Mucosa of stomach (tissue), 1 donor: ENCODE measurements at regions not wholly inside any gene's neighbourhood (a gene's known extent, or its start where the extent isn't known, plus 50 kb on each side); places are given as distances from the start of the nearest gene placed in this dataset.

ENCODE experiments used
- H3K27me3 ChIP-seq: one replicate; pipeline ENCODE4 v1.7.0; 2013; ENCODE audit warnings: mild to moderate bottlenecking, low read length; ENCODE audit not compliant: control insufficient read depth, insufficient read depth
- H3K36me3 ChIP-seq: one replicate; pipeline ENCODE4 v1.7.0; 2013; ENCODE audit warnings: low read length; ENCODE audit not compliant: control insufficient read depth, insufficient read depth
- H3K4me1 ChIP-seq: one replicate; pipeline ENCODE4 v1.7.0; 2013; ENCODE audit warnings: mild to moderate bottlenecking, low read length; ENCODE audit not compliant: control insufficient read depth, insufficient read depth
- H3K4me3 ChIP-seq: one replicate; pipeline ENCODE4 v1.7.0; 2013; ENCODE audit warnings: low read length
- H3K9ac ChIP-seq: one replicate; pipeline ENCODE4 v1.7.0; 2013; ENCODE audit warnings: mild to moderate bottlenecking, low read length, moderate library complexity
- H3K9me3 ChIP-seq: one replicate; pipeline ENCODE4 v1.7.0; 2013; ENCODE audit warnings: mild to moderate bottlenecking, low read length, moderate library complexity; ENCODE audit not compliant: control insufficient read depth
- donor health status: Pancreatic carcinoma.

DNA sequence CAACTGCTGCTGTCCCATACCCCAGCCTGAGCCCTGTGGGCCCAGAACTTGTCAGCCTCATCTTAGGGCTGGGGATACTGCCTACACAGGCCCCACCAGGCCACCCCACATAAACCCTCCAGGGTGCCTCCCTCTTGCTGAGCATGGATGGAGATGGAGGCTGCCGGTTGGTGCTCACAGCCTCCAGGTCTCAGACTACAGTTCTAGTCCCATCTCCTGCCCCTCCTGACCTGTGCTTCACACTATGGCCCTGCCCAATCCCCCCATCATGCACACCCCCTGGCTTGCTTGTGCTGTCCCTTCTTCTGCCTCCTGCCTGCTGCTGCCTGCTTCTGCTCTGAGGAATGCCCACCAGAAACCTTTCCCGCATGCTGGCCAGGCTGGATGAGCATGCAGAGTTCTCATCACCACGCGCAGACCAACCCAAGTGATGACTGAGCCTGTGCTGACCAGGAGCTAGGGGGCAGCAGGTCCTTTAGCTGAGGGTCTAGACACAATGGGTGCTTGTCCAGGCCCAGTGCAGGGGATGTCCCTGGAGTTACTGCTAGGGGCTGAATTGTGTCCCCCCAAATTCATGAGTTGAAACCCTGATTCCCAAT lies 138.4 kb upstream of the HS6ST1 start:
- Histone ChIP-seq H3K9me3 (no peaks in the 10 kb centered on the region), H3K36me3 (no peaks in the 10 kb centered on the region), H3K4me3 (no peak overlapping the region), H3K27me3 (no peaks in the 10 kb centered on the region), H3K4me1 (no peaks in the 10 kb centered on the region), H3K9ac (no peak overlapping the region)

DNA sequence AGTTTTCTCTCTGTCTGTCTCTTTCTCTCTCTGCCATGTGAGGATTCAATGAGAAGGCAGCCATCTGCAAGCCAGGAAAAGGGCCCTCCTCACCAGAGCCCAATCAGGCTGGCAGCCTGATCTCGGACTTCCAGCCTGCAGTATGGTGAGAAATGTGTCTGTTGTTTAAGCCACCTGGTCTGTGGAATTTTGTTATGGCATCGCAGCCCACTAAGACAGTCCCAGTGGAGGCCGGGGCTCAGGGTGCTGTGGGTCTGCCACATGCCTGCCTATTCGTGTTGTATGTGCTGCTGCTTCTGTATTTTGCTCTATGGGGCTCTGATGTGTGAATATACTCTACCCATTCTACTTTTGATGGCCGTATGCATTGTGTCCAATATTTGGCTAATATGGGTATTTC lies 139.0 kb upstream of the HS6ST1 start:
- Histone ChIP-seq H3K4me1 (no peaks in the 10 kb centered on the region), H3K9me3 (no peaks in the 10 kb centered on the region)

DNA sequence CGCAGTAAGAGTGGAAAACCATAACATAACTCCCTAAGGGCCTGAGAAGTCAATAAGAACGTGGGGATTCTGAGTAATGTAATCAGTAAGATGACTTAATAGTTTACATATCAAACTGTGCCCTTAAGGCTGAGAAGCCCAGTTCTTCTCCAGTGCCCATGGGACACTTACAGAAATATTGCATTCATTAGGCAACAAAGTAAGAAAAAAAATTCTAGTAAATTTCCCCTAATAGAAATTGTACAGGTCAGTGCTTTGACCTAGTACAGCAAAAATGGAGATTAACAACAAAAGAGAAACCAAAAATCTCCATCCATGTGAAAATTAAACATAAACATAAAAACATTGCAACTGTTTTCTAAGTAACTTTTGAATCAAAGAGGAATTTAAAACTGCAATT lies 139.8 kb upstream of the HS6ST1 start:
- no peaks in the 10 kb centered on the region for H3K36me3 ChIP-seq
- H3K4me3 ChIP-seq = no peak overlapping the region
- no peak overlapping the region for H3K9ac ChIP-seq
- no peaks in the 10 kb centered on the region for H3K4me1 ChIP-seq
- H3K9me3 ChIP-seq = no peaks in the 10 kb centered on the region
- H3K27me3 ChIP-seq = no peaks in the 10 kb centered on the region

More for the DNA sequence above, 139.0 kb upstream of the HS6ST1 start:
- Histone ChIP-seq H3K36me3 (no peaks in the 10 kb centered on the region), H3K9ac (no peak overlapping the region), H3K27me3 (no peaks in the 10 kb centered on the region), H3K4me3 (no peak overlapping the region)

DNA sequence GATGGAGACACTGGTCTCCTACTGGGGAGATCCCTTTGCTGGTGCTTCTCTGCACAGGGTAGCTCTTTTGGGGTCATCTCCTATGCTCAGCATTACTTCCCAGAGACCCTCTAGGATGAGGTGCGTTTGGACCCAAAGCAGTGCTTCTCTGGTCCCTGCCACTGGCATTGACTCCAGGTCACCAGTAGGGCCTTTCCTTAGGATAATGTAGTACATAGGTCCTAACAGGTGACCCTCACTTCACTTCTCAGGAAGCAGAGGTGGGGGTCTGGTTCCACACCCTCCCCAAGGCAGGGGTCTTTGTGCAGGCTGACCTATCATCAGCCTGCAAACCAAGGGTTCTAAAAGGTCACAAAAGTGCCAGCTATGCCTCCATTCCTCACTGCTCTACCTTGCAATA lies 145.8 kb upstream of the HS6ST1 start:
- Histone ChIP-seq H3K36me3 (no peaks in the 10 kb centered on the region), H3K9ac (no peak overlapping the region), H3K9me3 (no peaks in the 10 kb centered on the region), H3K27me3 (no peaks in the 10 kb centered on the region), H3K4me1 (no peaks in the 10 kb centered on the region), H3K4me3 (no peak overlapping the region)

DNA sequence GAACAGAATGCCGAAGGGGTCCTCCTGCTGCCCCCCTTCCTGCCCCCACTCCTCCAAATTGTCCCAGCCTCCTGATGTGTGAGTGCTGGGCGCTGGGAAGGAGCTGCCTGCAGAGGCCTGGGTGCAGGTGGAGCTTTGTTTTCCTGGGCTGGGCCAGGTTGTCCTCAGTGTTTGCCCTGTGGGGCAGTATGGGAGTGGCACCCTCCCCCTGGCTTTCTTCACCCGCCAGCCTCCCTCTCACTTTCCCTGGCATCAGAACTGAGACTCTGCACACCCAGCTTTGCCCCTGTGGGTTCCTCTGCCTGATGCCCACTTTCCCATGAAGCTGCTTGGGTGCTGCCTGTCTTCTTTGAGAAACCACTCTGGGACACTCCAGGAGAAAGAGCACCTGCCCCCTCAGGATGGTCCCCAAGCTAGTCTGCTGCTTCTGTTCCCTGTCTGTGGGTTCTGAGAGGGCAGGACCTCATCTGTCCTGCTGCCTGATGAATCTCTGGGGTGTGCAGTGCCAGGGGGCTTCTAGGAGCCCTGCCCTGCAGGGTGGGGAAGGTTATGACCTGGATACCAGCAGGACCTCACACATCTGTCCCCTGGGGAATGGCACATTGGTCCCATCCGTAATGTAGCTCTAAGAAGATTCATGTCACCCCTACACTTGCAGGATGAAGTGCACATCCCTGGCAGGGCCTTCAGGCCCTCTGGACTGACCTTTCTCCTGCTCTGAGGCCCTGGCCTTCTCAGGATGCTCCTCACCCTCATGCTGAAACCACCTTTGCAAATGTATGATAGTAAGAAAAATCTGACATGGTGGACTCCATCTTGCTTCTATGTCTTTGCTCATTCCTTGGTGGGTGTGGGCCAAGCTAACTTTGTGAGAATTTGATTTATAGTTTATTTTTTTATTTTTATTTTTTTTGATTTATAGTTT lies 146.8 kb upstream of the HS6ST1 start:
- Histone ChIP-seq H3K9me3 (no peaks in the 10 kb centered on the region), H3K36me3 (no peaks in the 10 kb centered on the region), H3K4me1 (no peaks in the 10 kb centered on the region), H3K4me3 (no peak overlapping the region), H3K27me3 (no peaks in the 10 kb centered on the region), H3K9ac (no peak overlapping the region)

DNA sequence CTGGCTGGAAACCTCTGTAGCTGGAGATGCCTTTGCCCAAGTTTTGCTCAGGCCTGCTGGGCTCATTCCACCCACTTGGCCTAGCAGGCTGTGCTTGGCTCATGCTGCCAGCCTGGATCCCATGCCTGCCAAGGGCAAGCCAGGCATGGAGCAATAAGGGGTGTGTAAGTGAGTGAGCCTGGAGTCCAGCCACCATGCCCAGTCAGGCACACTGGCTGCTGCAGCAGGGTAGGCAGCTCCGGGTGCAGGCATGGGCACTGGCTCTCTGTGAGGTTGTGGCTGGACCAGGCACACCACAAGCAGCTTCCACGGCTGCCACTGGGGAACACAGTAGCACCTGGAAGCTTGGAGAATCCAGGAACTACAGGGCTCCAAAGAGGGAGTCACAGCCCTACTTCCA lies 147.7 kb upstream of the HS6ST1 start:
- Histone ChIP-seq H3K9ac (no peak overlapping the region), H3K27me3 (no peaks in the 10 kb centered on the region), H3K9me3 (no peaks in the 10 kb centered on the region), H3K36me3 (no peaks in the 10 kb centered on the region), H3K4me1 (no peaks in the 10 kb centered on the region), H3K4me3 (no peak overlapping the region)

DNA sequence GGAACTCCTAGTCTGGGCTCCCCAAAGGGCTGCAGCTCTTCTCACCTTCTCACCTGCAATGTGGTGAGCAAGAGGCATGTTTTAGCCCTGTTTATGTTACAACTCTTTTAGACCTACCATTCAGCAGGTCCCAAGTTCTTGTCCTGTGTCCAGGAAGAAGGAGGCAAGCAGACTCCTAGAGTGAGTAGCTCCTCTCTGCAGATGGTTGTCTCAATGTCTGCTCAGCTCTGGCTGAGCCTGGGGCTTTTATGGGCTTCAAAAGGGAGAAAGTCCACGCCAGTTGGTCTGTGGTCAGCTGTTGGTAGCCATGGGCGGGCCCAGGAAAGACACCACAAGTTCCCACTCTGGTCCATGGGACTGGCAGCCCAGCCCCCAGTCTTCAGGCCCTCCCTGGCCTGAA lies 148.1 kb upstream of the HS6ST1 start:
- no peaks in the 10 kb centered on the region for H3K9me3 ChIP-seq
- no peaks in the 10 kb centered on the region for H3K4me1 ChIP-seq
- H3K4me3 ChIP-seq = no peak overlapping the region
- H3K36me3 ChIP-seq = no peaks in the 10 kb centered on the region
- H3K9ac ChIP-seq = no peak overlapping the region
- H3K27me3 ChIP-seq = no peaks in the 10 kb centered on the region

DNA sequence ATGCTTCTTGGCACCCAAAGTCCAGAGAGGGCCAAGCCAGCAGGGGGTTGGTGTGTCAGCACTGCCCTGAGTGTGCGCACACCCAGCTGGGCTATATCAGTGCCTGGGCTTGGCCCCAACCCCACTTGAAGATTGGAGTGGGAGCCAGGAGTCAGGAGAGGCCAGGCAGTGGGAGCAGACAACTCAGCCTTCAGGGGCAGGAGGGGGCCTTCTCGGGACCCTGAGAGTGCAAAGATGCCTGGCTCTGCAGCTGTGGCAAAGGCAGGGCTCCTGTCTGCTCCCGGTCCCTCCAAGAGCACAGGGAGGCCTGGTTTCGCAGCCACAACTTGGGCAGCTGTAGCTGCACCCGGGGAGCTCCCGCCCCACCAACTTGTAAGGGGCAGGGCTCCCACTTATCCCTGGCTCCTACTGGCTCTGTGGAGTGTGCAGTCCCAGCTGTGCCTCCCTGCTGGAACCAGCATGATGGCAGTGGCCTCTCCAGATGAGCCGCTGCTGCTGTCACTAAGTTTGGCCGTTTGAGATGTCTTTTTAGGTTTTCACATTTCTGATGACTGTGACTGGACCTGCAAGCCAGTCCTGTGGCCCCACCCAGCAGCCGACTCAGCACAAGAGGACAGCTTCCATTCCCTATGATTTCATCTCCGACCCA lies 148.8 kb upstream of the HS6ST1 start:
- Histone ChIP-seq H3K4me3 (no peak overlapping the region), H3K9ac (no peak overlapping the region), H3K4me1 (no peaks in the 10 kb centered on the region), H3K27me3 (no peaks in the 10 kb centered on the region), H3K36me3 (no peaks in the 10 kb centered on the region), H3K9me3 (no peaks in the 10 kb centered on the region)

DNA sequence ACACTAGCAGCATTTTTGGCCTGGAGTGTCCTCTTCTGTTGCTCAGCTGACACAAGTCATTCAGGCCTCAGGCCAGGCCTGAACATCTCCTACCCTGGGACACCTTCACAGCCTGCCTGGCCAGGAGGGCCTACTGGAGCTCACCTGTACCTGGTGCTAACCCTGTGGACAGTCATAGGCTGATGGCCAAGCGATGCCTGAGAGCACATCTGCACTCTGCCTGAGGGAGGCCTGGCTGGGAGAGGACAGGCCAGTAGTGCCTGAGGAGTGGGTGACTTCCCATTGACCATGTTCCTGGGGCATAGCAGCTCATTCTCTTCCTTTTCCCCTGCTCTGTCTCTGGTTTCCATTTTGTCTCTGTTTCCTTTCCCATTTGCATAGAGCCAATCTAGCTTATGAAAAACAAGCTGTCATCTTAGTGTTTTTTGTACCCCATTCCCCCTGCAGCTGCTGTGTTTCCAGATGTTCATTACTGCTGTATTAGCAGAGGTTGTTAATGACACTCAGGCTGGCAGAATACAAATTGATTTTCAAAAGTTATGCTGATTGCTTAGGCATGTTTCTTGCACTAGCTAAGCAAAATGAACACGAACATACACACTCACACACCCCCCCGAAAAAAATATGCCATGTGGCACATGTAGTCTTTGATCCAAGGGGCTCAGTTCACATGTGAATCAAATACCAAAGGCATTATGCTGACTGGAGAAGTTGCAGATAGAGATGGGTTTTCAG lies 149.7 kb upstream of the HS6ST1 start:
- Histone ChIP-seq H3K4me3 (no peak overlapping the region), H3K27me3 (no peaks in the 10 kb centered on the region), H3K4me1 (no peaks in the 10 kb centered on the region), H3K9ac (no peak overlapping the region), H3K36me3 (no peaks in the 10 kb centered on the region), H3K9me3 (no peaks in the 10 kb centered on the region)

DNA sequence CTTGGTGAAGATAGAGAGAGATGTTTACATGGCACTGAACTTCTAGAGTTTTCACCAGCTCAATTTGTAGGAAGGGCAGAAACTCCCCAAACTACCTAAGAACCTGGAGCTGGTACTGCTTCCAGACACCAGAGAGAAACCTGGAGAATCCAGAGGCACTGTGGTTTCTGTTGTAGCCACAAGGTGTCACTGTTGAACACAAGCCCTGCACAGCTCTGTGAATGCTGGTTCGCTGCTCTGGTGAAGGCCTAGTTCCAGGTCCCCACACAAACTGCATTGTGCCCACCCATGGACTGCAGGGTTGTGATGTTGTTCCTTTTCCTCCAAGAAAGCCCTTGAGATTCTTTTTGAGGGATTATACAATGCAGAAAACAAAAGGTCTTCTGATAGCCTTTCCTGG lies 150.5 kb upstream of the HS6ST1 start:
- Histone ChIP-seq H3K27me3 (no peaks in the 10 kb centered on the region), H3K9me3 (no peaks in the 10 kb centered on the region), H3K36me3 (no peaks in the 10 kb centered on the region)

DNA sequence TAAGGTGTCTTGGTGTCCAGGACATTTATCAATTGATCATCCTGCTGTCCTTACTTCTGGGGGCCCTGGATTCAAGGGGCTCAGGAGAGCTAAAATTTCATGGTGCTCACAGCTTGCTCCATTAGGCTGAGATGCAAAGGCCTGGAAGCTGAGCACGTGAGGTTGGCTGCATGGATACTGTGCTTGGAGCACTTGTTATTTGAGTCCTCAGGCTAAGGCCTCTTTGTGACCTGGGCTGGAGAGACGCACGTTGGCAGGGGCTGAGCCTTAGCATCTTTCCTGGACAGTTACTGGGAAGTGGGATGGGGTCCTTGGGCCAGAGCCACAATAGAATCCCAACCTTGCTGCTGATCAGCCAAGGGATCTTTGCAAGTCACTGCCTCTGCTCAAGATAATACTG lies 151.2 kb upstream of the HS6ST1 start:
- no peaks in the 10 kb centered on the region for H3K9me3 ChIP-seq
- H3K27me3 ChIP-seq = no peaks in the 10 kb centered on the region
- no peaks in the 10 kb centered on the region for H3K36me3 ChIP-seq
- no peak overlapping the region for H3K4me3 ChIP-seq
- H3K4me1 ChIP-seq = no peaks in the 10 kb centered on the region
- no peak overlapping the region for H3K9ac ChIP-seq

More for the DNA sequence above, 150.5 kb upstream of the HS6ST1 start:
- Histone ChIP-seq H3K4me3 (no peak overlapping the region), H3K4me1 (no peaks in the 10 kb centered on the region), H3K9ac (no peak overlapping the region)

DNA sequence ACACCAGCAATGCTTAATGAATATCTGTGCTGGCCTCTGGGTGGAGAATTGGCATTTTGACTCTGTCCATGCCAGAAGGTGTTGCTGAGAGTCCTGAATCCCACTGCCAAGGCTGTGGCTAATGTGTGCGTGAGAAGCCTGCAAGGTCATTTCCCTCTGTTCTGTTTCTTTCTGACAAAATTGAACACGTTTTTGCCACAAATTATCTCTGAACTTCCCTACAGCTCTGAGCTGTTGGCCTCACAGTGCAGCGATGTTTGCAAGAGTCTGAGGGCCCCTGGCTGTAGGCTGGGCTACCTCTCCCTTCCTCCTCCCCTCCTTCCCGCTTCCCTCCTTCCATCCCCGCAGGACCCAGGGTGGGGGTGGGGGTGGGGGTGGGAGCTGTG lies 154.1 kb upstream of the HS6ST1 start:
- Histone ChIP-seq H3K9me3 (no peaks in the 10 kb centered on the region), H3K9ac (no peak overlapping the region), H3K4me3 (no peak overlapping the region), H3K27me3 (no peaks in the 10 kb centered on the region), H3K36me3 (no peaks in the 10 kb centered on the region), H3K4me1 (no peaks in the 10 kb centered on the region)
